Peyer's patch (tissue), 4 donors: ENCODE measurements at regions not wholly inside any gene's neighbourhood (a gene's known extent, or its start where the extent isn't known, plus 50 kb on each side); places are given as distances from the start of the nearest gene placed in this dataset.

Experiments used
- DNase-seq, 3 donors: peaks; one replicate each; pipeline ENCODE4 v3.0.0-alpha.2; 2017 to 2019
- H3K27ac ChIP-seq, 4 donors: fragments of 200-600 bp; sonication (generic); one replicate each; pipeline ENCODE4 v1.5.1; 2016 to 2019
- H3K27me3 ChIP-seq, 2 donors: fragments of 200-600 bp; sonication (generic); one replicate each; pipeline ENCODE4 v1.5.1; 2019
- H3K36me3 ChIP-seq, 3 donors: fragments of 200-600 bp; sonication (generic); one replicate each; pipeline ENCODE4 v1.5.1; 2016 to 2019
- H3K4me1 ChIP-seq, 4 donors: fragments of 200-600 bp; sonication (generic); one replicate each; pipeline ENCODE4 v1.5.1; 2016 to 2019
- H3K4me3 ChIP-seq, 4 donors: fragments of 200-600 bp; sonication (generic); 1 replicate in 3 of 4; 2 replicates in 1 of 4; pipeline ENCODE4 v1.5.1; 2016 to 2019; ENCODE audit warnings: mild to moderate bottlenecking in 1 of 4
- H3K9me3 ChIP-seq, 4 donors: fragments of 200-600 bp; sonication (generic); one replicate each; pipeline ENCODE4 v1.5.1; 2016 to 2019; ENCODE audit warnings: mild to moderate bottlenecking in 1 of 4
- POLR2A ChIP-seq, 2 donors: fragments of 450-650 bp; IDR thresholded peaks; one replicate each; pipeline ENCODE4 v1.5.1; 2017; ENCODE audit warnings: antibody characterized with exemption in 2 of 2, mild to moderate bottlenecking in 2 of 2, moderate library complexity in 2 of 2
- TF ChIP-seq, protein P1 (sequence below), 6 experiments: fragments of 450-650 bp in 4 of 6; fragments of 200-600 bp in 2 of 6; sonication (generic) in 1 of 6; IDR thresholded peaks; one replicate each; pipeline ENCODE4 v1.5.1; 2017 to 2019; ENCODE audit warnings: antibody characterized with exemption in 6 of 6, mild to moderate bottlenecking in 3 of 6, moderate library complexity in 1 of 6

DNA sequence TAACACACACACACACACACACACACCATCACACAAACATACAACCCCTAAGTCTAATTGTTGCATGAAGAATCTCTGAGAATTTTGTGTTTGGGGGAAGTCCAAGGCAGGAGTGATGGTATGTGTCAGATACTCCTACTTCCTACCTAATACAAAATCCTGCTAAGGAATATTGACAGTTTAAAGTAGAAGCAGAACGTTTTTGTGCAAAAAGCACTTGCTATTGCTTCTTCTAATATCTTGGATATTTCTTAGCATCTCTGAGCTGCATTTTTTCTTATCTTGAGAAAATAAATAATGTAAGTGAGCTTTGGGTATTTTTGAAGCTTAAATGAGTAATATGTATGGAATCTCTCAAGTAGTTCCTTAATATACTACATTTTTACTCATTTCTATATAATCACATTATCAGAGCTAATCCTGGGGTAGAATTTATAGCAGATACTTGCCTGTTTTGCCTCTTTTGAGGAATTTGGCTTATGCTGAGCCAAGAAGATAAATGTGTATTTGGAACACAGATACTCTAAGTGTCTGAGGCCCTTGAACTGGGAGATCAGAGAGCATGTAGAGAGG, 212.3 kb downstream of the DKK1 start:
- no peak overlapping the region for H3K4me3 ChIP-seq
- no peaks in the 10 kb centered on the region for H3K4me1 ChIP-seq
- H3K36me3 ChIP-seq, result no peaks in the 10 kb centered on the region
- no peaks in the 10 kb centered on the region for H3K9me3 ChIP-seq
- no peak for DNase-seq
- H3K27ac ChIP-seq, result no peak overlapping the region
- TF ChIP-seq, protein P1, sequence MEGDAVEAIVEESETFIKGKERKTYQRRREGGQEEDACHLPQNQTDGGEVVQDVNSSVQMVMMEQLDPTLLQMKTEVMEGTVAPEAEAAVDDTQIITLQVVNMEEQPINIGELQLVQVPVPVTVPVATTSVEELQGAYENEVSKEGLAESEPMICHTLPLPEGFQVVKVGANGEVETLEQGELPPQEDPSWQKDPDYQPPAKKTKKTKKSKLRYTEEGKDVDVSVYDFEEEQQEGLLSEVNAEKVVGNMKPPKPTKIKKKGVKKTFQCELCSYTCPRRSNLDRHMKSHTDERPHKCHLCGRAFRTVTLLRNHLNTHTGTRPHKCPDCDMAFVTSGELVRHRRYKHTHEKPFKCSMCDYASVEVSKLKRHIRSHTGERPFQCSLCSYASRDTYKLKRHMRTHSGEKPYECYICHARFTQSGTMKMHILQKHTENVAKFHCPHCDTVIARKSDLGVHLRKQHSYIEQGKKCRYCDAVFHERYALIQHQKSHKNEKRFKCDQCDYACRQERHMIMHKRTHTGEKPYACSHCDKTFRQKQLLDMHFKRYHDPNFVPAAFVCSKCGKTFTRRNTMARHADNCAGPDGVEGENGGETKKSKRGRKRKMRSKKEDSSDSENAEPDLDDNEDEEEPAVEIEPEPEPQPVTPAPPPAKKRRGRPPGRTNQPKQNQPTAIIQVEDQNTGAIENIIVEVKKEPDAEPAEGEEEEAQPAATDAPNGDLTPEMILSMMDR (IDR thresholded peaks at IDR 0.05), result no peak
- no peak for TF ChIP-seq POLR2A (IDR thresholded peaks at IDR 0.05)
- no peaks in the 10 kb centered on the region for H3K27me3 ChIP-seq

DNA sequence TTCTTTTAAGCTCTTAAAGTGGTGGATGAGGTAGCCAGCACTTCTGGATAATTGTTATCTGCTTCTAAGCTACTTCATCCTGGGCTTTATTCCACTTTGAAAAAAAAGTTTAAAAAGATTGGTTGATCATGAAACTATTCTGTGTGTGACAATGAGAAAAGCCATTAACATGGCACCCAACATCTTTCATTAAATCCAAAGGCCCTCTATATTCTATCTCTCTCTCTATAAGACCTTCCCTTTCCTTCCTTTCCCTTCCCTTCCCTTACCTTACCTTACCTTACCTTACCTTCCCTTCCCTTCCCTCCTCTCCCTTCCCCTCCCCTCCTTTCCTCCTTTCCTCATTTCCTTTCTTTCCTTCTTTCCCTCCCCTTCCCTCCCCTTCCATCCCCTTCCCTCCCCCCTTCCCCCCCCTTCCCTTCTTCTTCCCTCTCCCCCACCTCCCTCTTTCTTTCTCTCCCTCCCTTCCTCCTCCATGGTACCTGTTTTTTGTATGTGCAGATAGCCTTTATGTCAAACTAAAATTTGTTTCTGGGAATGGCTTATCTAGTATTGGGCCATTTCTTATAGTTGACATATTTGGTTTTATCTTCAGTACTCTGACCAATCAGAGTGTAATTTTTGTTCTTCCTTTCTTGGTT, 218.7 kb downstream of the DKK1 start:
- TF ChIP-seq, protein P1 (IDR thresholded peaks at IDR 0.05), result no peak
- no peak for TF ChIP-seq POLR2A (IDR thresholded peaks at IDR 0.05)
- H3K4me3 ChIP-seq, result no peak overlapping the region
- no peak for DNase-seq
- peaks cover 0 to 5% (median 0%) of the 10 kb centered on the region in 4 donors for H3K9me3 ChIP-seq
- no peaks in the 10 kb centered on the region for H3K27me3 ChIP-seq
- H3K27ac ChIP-seq, result no peak overlapping the region
- no peaks in the 10 kb centered on the region for H3K4me1 ChIP-seq
- no peaks in the 10 kb centered on the region for H3K36me3 ChIP-seq

DNA sequence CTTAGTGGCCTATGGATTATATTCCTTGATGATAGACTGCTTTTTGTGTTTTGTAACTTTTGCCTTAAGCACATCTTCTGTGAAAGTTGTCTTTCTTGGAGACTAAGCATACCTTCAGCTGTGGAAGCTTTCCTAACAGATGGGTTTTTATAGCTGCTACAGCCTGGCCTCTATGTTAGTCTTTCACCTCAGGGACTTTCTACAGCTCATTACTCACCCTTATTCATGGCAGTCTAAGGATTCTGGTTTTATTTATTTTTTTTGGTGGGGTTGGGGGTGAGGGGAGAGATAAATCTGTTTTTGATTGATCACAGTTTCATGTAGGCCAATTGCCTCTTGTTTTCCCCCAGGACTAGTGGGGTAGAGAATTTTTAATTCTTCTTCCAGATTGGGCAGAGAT, 219.9 kb downstream of the DKK1 start:
- Histone ChIP-seq H3K27ac (no peak overlapping the region), H3K9me3 (peaks cover 0 to 5% (median 0%) of the 10 kb centered on the region in 4 donors), H3K27me3 (no peaks in the 10 kb centered on the region), H3K4me3 (no peak overlapping the region), H3K4me1 (no peaks in the 10 kb centered on the region), H3K36me3 (no peaks in the 10 kb centered on the region)
- no peak for DNase-seq
- no peak for TF ChIP-seq POLR2A (IDR thresholded peaks at IDR 0.05)
- TF ChIP-seq, protein P1 (IDR thresholded peaks at IDR 0.05), result no peak

DNA sequence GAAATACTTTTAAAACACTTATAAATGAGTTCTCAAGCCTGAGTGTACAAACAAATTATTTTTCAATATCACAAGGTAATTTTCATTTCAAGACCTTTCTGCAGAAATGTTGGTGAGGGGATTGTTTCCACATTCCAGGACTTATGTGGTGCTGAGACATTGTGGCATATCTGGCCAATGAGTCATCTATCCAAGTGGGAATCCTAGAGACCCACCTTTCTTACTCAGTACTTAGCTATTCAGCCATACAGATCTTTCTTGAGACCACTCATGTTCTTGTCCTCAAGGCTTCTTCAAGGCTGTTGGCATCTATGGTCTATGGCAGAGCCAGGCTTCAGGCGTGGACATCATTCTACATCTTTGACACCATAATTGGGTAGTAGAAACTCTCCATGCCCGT, 225.4 kb downstream of the DKK1 start:
- no peak overlapping the region for H3K27ac ChIP-seq
- no peak for DNase-seq
- H3K9me3 ChIP-seq, result no peaks in the 10 kb centered on the region
- no peak for TF ChIP-seq POLR2A (IDR thresholded peaks at IDR 0.05)
- TF ChIP-seq, protein P1 (IDR thresholded peaks at IDR 0.05), result no peak
- H3K36me3 ChIP-seq, result no peaks in the 10 kb centered on the region
- H3K4me3 ChIP-seq, result no peak overlapping the region
- H3K4me1 ChIP-seq, result no peaks in the 10 kb centered on the region
- H3K27me3 ChIP-seq, result no peaks in the 10 kb centered on the region

DNA sequence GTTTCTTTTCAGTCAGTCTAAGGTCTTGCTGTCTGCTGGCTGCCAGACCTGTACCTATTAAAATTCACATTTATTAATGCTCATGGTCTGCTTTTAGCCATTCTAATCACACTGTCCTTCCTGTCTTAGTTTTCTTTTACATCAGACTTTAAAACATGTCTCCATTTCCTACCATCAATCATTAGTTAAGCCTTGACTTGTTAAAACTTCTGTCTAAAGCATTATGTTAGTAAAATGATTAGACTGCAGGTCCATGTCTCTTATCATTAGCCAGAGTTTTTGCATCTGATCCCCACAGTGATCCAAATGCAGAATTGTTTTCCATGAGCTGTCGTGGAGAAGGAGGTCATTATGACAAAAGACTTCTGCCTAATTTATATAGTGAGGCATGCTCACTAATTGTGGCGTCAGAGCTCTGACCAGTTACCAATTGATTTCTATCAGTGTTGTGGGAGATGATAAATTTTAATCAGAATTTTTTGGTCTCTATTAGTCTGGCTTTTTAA, 226.5 kb downstream of the DKK1 start:
- no peak for DNase-seq

More for the DNA sequence above, 226.5 kb downstream of the DKK1 start:
- H3K4me3 ChIP-seq, result no peak overlapping the region
- TF ChIP-seq, protein P1 (IDR thresholded peaks at IDR 0.05), result no peak
- TF ChIP-seq POLR2A (IDR thresholded peaks at IDR 0.05), result no peak
- H3K27me3 ChIP-seq, result no peaks in the 10 kb centered on the region
- H3K4me1 ChIP-seq, result no peaks in the 10 kb centered on the region
- no peak overlapping the region for H3K27ac ChIP-seq
- no peaks in the 10 kb centered on the region for H3K9me3 ChIP-seq
- H3K36me3 ChIP-seq, result no peaks in the 10 kb centered on the region
